B cell (primary cell): ENCODE measurements at regions not wholly inside any gene's neighbourhood (a gene's known extent, or its start where the extent isn't known, plus 50 kb on each side); places are given as distances from the start of the nearest gene placed in this dataset.

Experiments used
- ATAC-seq: fragments of 200-7000 bp; cut with Tn5 transposase; one replicate; pipeline ENCODE4 v1.10.0; 2021; ENCODE audit warnings: low read depth, mild to moderate bottlenecking, moderate number of reproducible peaks, moderate library complexity
- CTCF ChIA-PET: fragments of 350-600 bp; sonication (Branson Sonifier 250); formaldehyde crosslinking; loops from one replicate; lab custom pipeline; 2021; ENCODE audit warnings: antibody characterized with exemption, inconsistent platforms; lab: Charles Lee
- POLR2A ChIA-PET: fragments of 350-600 bp; sonication (Branson Sonifier 250); formaldehyde crosslinking; loops from one replicate; lab custom pipeline; 2021; ENCODE audit warnings: antibody characterized with exemption; lab: Charles Lee
- DNase-seq: peaks from one replicate; pipeline ENCODE4 v3.0.0; 2013
- H2AFZ ChIP-seq: 2 replicates; pipeline ENCODE4 v1.6.1; 2012; ENCODE audit warnings: mild to moderate bottlenecking, low read depth, low read length; ENCODE audit not compliant: insufficient read depth, poor library complexity, severe bottlenecking
- H3K27ac ChIP-seq, 2 donors: 1 replicate in 1 of 2; 2 replicates in 1 of 2; pipeline ENCODE4 v1.5.1; 2012 to 2013; ENCODE audit warnings: low read length in 2 of 2, mild to moderate bottlenecking in 2 of 2, moderate library complexity in 1 of 2
- H3K27me3 ChIP-seq, 4 experiments: fragments of 200-600 bp in 1 of 4; sonication (generic) in 1 of 4; replicated peaks in 1 of 4; 1 replicate in 2 of 4; 2 replicates in 2 of 4; pipeline versions ENCODE4 v1.6.1 to v1.7.0; 2013 to 2016; ENCODE audit warnings: low read length in 3 of 4, mild to moderate bottlenecking in 2 of 4, mixed read lengths in 1 of 4, moderate library complexity in 1 of 4; ENCODE audit not compliant: insufficient read depth in 4 of 4, control insufficient read depth in 3 of 4; ENCODE audit errors: control extremely low read depth in 1 of 4
- H3K36me3 ChIP-seq, 2 experiments: replicated peaks in 1 of 2; 1 replicate in 1 of 2; 2 replicates in 1 of 2; pipeline versions ENCODE4 v1.6.1 to v1.7.1; 2013; ENCODE audit warnings: low read length in 1 of 2; ENCODE audit not compliant: insufficient read depth in 2 of 2, control insufficient read depth in 1 of 2; ENCODE audit errors: control extremely low read depth in 1 of 2, extremely low read depth in 1 of 2
- H3K4me1 ChIP-seq, 2 donors: fragments of 200-600 bp in 1 of 2; sonication (generic) in 1 of 2; 1 replicate in 1 of 2; 2 replicates in 1 of 2; pipeline versions ENCODE4 v1.5.1 to v1.6.1; 2013 to 2017; ENCODE audit warnings: low read length in 2 of 2; ENCODE audit not compliant: control insufficient read depth in 2 of 2, insufficient read depth in 2 of 2
- H3K4me2 ChIP-seq: replicated peaks from 2 replicates; pipeline ENCODE3; 2012; ENCODE audit warnings: mild to moderate bottlenecking, low read depth, low read length; ENCODE audit not compliant: poor library complexity, severe bottlenecking
- H3K4me3 ChIP-seq, 5 experiments: fragments of 200-600 bp in 1 of 5; sonication (generic) in 1 of 5; 1 replicate in 3 of 5; 2 replicates in 2 of 5; pipeline versions ENCODE4 v1.5.1 to v1.7.0; 2011 to 2016; ENCODE audit warnings: low read length in 4 of 5, mild to moderate bottlenecking in 4 of 5, low read depth in 2 of 5, control low read depth in 1 of 5, moderate library complexity in 1 of 5; ENCODE audit not compliant: insufficient read depth in 1 of 5; ENCODE audit errors: control extremely low read depth in 1 of 5, extremely low read depth in 1 of 5
- H3K79me2 ChIP-seq: fragments of 200-600 bp; sonication (generic); one replicate; pipeline ENCODE4 v1.6.0; 2016; ENCODE audit warnings: low read length; ENCODE audit not compliant: control insufficient read depth, insufficient read depth
- H3K9ac ChIP-seq: fragments of 200-600 bp; sonication (generic); 2 replicates; pipeline ENCODE4 v1.6.1; 2017; ENCODE audit warnings: mild to moderate bottlenecking, low read length, moderate library complexity
- H3K9me3 ChIP-seq, 3 donors: one replicate each; pipeline versions ENCODE4 v1.6.1 to v1.7.1; 2013; ENCODE audit warnings: low read length in 2 of 3; ENCODE audit not compliant: control insufficient read depth in 2 of 3, insufficient read depth in 1 of 3; ENCODE audit errors: control extremely low read depth in 1 of 3
- H4K20me1 ChIP-seq: 2 replicates; pipeline ENCODE4 v1.6.0; 2012; ENCODE audit warnings: mild to moderate bottlenecking, low read length; ENCODE audit not compliant: insufficient read depth, control insufficient read depth, poor library complexity, severe bottlenecking
- H3K27ac Mint-ChIP-seq: one replicate; pipeline ENCODE4 v1.8.0; 2021; ENCODE audit warnings: mixed read lengths
- H3K27me3 Mint-ChIP-seq: one replicate; pipeline ENCODE4 v1.8.0; 2021; ENCODE audit warnings: mixed read lengths
- H3K4me1 Mint-ChIP-seq: one replicate; pipeline ENCODE4 v1.8.0; 2021; ENCODE audit warnings: mixed read lengths
- H3K4me3 Mint-ChIP-seq: one replicate; pipeline ENCODE4 v1.8.0; 2021; ENCODE audit warnings: mixed read lengths
- H3K9me3 Mint-ChIP-seq: one replicate; pipeline ENCODE4 v1.8.0; 2022; ENCODE audit warnings: mixed read lengths; ENCODE audit not compliant: insufficient read depth
- CTCF ChIP-seq: fragments of 200-600 bp; IDR thresholded peaks from one replicate; pipeline ENCODE4 v1.8.0; 2022; ENCODE audit warnings: antibody characterized with exemption, mild to moderate bottlenecking
- EZH2 ChIP-seq: IDR thresholded peaks from 2 replicates; pipeline ENCODE4 v1.6.1; 2012; ENCODE audit warnings: borderline replicate concordance, low read depth, mild to moderate bottlenecking, moderate library complexity, low read length; ENCODE audit not compliant: insufficient read depth, poor library complexity, severe bottlenecking
- WGBS: methylation state at CpG from one replicate; pipeline ENCODE4 v1.1.5; 2013; ENCODE audit warnings: missing lambda C conversion rate; ENCODE audit not compliant: insufficient coverage; 5-methylcytosine and 5-hydroxymethylcytosine counted together
- intact Hi-C: fragments of 100-400 bp; cut with micrococcal nuclease; formaldehyde crosslinking; loops from one replicate; pipeline ENCODE4 v1.10.0; 2022

- no CpG with 5 or more reads among the region's 4 CpGs for WGBS
- ChIA-PET CTCF (no interaction called here), POLR2A (no interaction called here)
- Histone ChIP-seq H3K4me1 (no peaks in the 10 kb centered on the region), H2AFZ (no peak overlapping the region), H3K36me3 (no peaks in the 10 kb centered on the region), H3K9ac (no peak overlapping the region), H3K9me3 (peaks cover 0 to 2% (median 0%) of the 10 kb centered on the region in 3 donors), H3K79me2 (no peaks in the 10 kb centered on the region), H3K27me3 (no peaks in the 10 kb centered on the region), H3K4me3 (no peak overlapping the region), H4K20me1 (no peaks in the 10 kb centered on the region), H3K27ac (no peak overlapping the region), H3K4me2 (no peak overlapping the region)
- TF ChIP-seq EZH2 (no peak), CTCF (no peak)
- no peaks in the 10 kb centered on the region for H3K27me3 Mint-ChIP-seq
- intact Hi-C loops, result no loop called here
- no peaks in the 10 kb centered on the region for H3K4me1 Mint-ChIP-seq
- no peak overlapping the region for H3K4me3 Mint-ChIP-seq
- H3K9me3 Mint-ChIP-seq, result no peaks in the 10 kb centered on the region
- no peak overlapping the region for H3K27ac Mint-ChIP-seq
- DNase-seq (no peak), ATAC-seq (no peak)
These were observed 632.3 kb downstream of the CCDC171 start for GRCh38 chr9:16184964-16185646.

GRCh38 chr9:16191191-16191590 lies 638.3 kb downstream of the CCDC171 start:
- Mint-ChIP-seq H3K4me3 (no peak overlapping the region), H3K9me3 (no peaks in the 10 kb centered on the region), H3K27me3 (no peaks in the 10 kb centered on the region), H3K4me1 (no peaks in the 10 kb centered on the region), H3K27ac (no peak overlapping the region)
- no peak overlapping the region for H3K4me2 ChIP-seq
- TF ChIP-seq EZH2 (no peak), CTCF (no peak)
- H3K27me3 ChIP-seq, result no peaks in the 10 kb centered on the region
- no peaks in the 10 kb centered on the region for H3K36me3 ChIP-seq
- ATAC-seq, result no peak
- no peaks in the 10 kb centered on the region for H3K79me2 ChIP-seq
- intact Hi-C loops, result no loop called here
- H3K4me3 ChIP-seq, result no peak overlapping the region
- DNase-seq, result no peak
- no peaks in the 10 kb centered on the region for H4K20me1 ChIP-seq
- no peak overlapping the region for H2AFZ ChIP-seq
- 50% methylated on average over 2 of the region's 3 CpGs for WGBS
- H3K9me3 ChIP-seq, result peaks cover 0 to 4% (median 0%) of the 10 kb centered on the region in 3 donors
- no peak overlapping the region for H3K27ac ChIP-seq
- H3K9ac ChIP-seq, result no peak overlapping the region
- POLR2A ChIA-PET, result no interaction called here
- H3K4me1 ChIP-seq, result no peaks in the 10 kb centered on the region
- CTCF ChIA-PET, result no interaction called here
